HCT116 (cell line): ENCODE measurements at regions not wholly inside any gene's neighbourhood (a gene's known extent, or its start where the extent isn't known, plus 50 kb on each side); places are given as distances from the start of the nearest gene placed in this dataset.

Source experiments
- ATAC-seq: fragments of 200-7000 bp; cut with Tn5 transposase; 2 replicates; pipeline ENCODE4 v1.9.1; 2020; ENCODE audit warnings: mild to moderate bottlenecking, moderate library complexity
- BruUV-seq: library from RNA; stranded (reverse); fragments of 400-500 nt; replicated peaks from 2 replicates; lab custom pipeline; 2021; lab: Mats Ljungman, UMichigan
- CTCF ChIA-PET: fragments of 300-600 bp; sonication (Branson Sonifier 250); formaldehyde crosslinking; loops from one replicate; lab custom pipeline; 2021; ENCODE audit warnings: antibody characterized with exemption; lab: Charles Lee
- POLR2A ChIA-PET: fragments of 300-600, 350-600 bp; sonication (Branson Sonifier 250); formaldehyde crosslinking; loops from one replicate; lab custom pipeline; 2021; ENCODE audit warnings: antibody characterized with exemption; lab: Charles Lee
- RAD21 ChIA-PET, 2 experiments: fragments of 300-600 bp; sonication (Branson Sonifier 250); formaldehyde crosslinking; loops; one replicate each; lab custom pipeline; 2023; ENCODE audit warnings: low total read pairs in 2 of 2; ENCODE audit not compliant: uncharacterized antibody in 2 of 2, unreplicated experiment in 2 of 2, low non-redundant PET in 1 of 2; lab: Charles Lee
- DNase-seq: peaks from one replicate; pipeline ENCODE4 v3.0.0-alpha.2; 2010; ENCODE audit warnings: low read depth, low spot score
- H2AFZ ChIP-seq: fragments of 200-600 bp; shearing (Covaris generic), sonication (generic); 2 replicates; pipeline ENCODE4 v1.6.1; 2017; ENCODE audit warnings: low read depth, mixed run types, mixed read lengths, antibody characterized with exemption, low read length; ENCODE audit not compliant: poor library complexity, severe bottlenecking
- H3K27ac ChIP-seq: 2 replicates; pipeline ENCODE4 v1.5.1; 2012; ENCODE audit warnings: low read depth, low read length
- H3K27me3 ChIP-seq: fragments of 200-600 bp; sonication (generic); 2 replicates; pipeline ENCODE4 v1.6.1; 2016; ENCODE audit warnings: mixed run types, low read length, mixed read lengths; ENCODE audit not compliant: insufficient read depth
- H3K36me3 ChIP-seq, 2 experiments: fragments of 200-500 bp in 1 of 2; fragments of 200-600 bp in 1 of 2; sonication (Bioruptor generic) in 1 of 2; sonication (generic) in 1 of 2; 2 replicates each; pipeline versions ENCODE4 v1.5.1 to v1.6.1; 2014 to 2016; ENCODE audit warnings: low read length in 2 of 2, inconsistent platforms in 1 of 2, mixed read lengths in 1 of 2, mixed run types in 1 of 2; ENCODE audit not compliant: insufficient read depth in 2 of 2, control insufficient read depth in 1 of 2
- H3K4me1 ChIP-seq, 2 experiments: fragments of 200-600 bp in 1 of 2; sonication (generic) in 1 of 2; 2 replicates each; pipeline versions ENCODE4 v1.5.1 to v1.6.1; 2012 to 2017; ENCODE audit warnings: low read length in 2 of 2, inconsistent platforms in 1 of 2, mild to moderate bottlenecking in 1 of 2, mixed read lengths in 1 of 2, mixed run types in 1 of 2, moderate library complexity in 1 of 2; ENCODE audit not compliant: insufficient read depth in 2 of 2, control insufficient read depth in 1 of 2
- H3K4me2 ChIP-seq: fragments of 200-600 bp; sonication (generic); 2 replicates; pipeline ENCODE4 v1.6.1; 2017; ENCODE audit warnings: mixed run types, low read length, mixed read lengths
- H3K4me3 ChIP-seq, 2 experiments: fragments of 200-600 bp in 1 of 2; sonication (generic) in 1 of 2; replicated peaks in 1 of 2; 2 replicates each; pipeline ENCODE4 v1.5.1; 2011 to 2016; ENCODE audit warnings: low read length in 2 of 2, control low read depth in 1 of 2, low read depth in 1 of 2, mild to moderate bottlenecking in 1 of 2, mixed read lengths in 1 of 2, mixed run types in 1 of 2
- H3K79me2 ChIP-seq: fragments of 200-600 bp; sonication (generic); 2 replicates; pipeline ENCODE4 v1.6.1; 2017; ENCODE audit warnings: mild to moderate bottlenecking, mixed run types, low read length, moderate library complexity, mixed read lengths; ENCODE audit not compliant: insufficient read depth
- H3K9ac ChIP-seq: fragments of 200-600 bp; sonication (generic); 2 replicates; pipeline ENCODE4 v1.6.1; 2016; ENCODE audit warnings: low read length, mixed read lengths
- H3K9me2 ChIP-seq: fragments of 200-600 bp; sonication (generic), shearing (Covaris generic); 2 replicates; pipeline ENCODE4 v1.6.1; 2017; ENCODE audit warnings: mixed run types, mild to moderate bottlenecking, moderate library complexity; ENCODE audit not compliant: insufficient read depth
- H3K9me3 ChIP-seq, 2 experiments: fragments of 200-500 bp in 1 of 2; fragments of 200-600 bp in 1 of 2; sonication (Bioruptor generic) in 1 of 2; sonication (generic) in 1 of 2; 2 replicates each; pipeline ENCODE4 v1.6.1; 2014 to 2017; ENCODE audit warnings: low read length in 2 of 2, mixed read lengths in 2 of 2, inconsistent platforms in 1 of 2, low read depth in 1 of 2, mild to moderate bottlenecking in 1 of 2, mixed run types in 1 of 2, moderate library complexity in 1 of 2; ENCODE audit not compliant: control insufficient read depth in 1 of 2, insufficient read depth in 1 of 2
- H4K20me1 ChIP-seq: fragments of 200-600 bp; sonication (generic), shearing (Covaris generic); 2 replicates; pipeline ENCODE4 v1.6.1; 2017; ENCODE audit warnings: mixed run types, mild to moderate bottlenecking, moderate library complexity; ENCODE audit not compliant: insufficient read depth
- CBX3 ChIP-seq: IDR thresholded peaks from 2 replicates; pipeline ENCODE4 v1.6.1; 2012; ENCODE audit warnings: low read depth
- EZH2phosphoT487 ChIP-seq: fragments of 200-600 bp; IDR thresholded peaks from 2 replicates; pipeline ENCODE4 v1.6.1; 2018; ENCODE audit warnings: antibody characterized with exemption, borderline replicate concordance
- POLR2A ChIP-seq: IDR thresholded peaks from 2 replicates; pipeline ENCODE4 v1.7.0; 2011; ENCODE audit warnings: borderline replicate concordance; ENCODE audit not compliant: insufficient read depth, insufficient read length; ENCODE audit errors: extremely low read depth
- RAD21 ChIP-seq: IDR thresholded peaks from 2 replicates; pipeline ENCODE4 v1.6.1; 2012; ENCODE audit warnings: low read depth, mild to moderate bottlenecking
- SP1 ChIP-seq: IDR thresholded peaks from 2 replicates; pipeline ENCODE4 v1.6.1; 2012; ENCODE audit warnings: low read depth
- YY1 ChIP-seq: IDR thresholded peaks from 2 replicates; pipeline ENCODE4 v1.6.1; 2011; ENCODE audit warnings: low read length, low read depth, moderate library complexity, mild to moderate bottlenecking; ENCODE audit not compliant: insufficient replicate concordance; ENCODE audit errors: extremely low read depth
- intact Hi-C: fragments of 100-400 bp; cut with micrococcal nuclease; formaldehyde crosslinking; loops from 2 replicates; pipeline ENCODE4 v1.10.0; 2022

GRCh38 chr15:31792611-31793199 lies 237.6 kb upstream of the CHRNA7 start:
- Histone ChIP-seq H3K79me2 (no peaks in the 10 kb centered on the region), H3K4me3 (no peak overlapping the region), H2AFZ (no peak overlapping the region), H4K20me1 (no peaks in the 10 kb centered on the region), H3K9ac (no peak overlapping the region), H3K4me1 (no peaks in the 10 kb centered on the region), H3K27ac (no peak overlapping the region), H3K9me2 (no peaks in the 10 kb centered on the region), H3K36me3 (no peaks in the 10 kb centered on the region), H3K27me3 (no peaks in the 10 kb centered on the region), H3K9me3 (no peaks in the 10 kb centered on the region), H3K4me2 (no peak overlapping the region)
- intact Hi-C loops, result no loop called here
- POLR2A ChIA-PET, result no interaction called here
- RAD21 ChIA-PET, result no interaction called here
- no peak for DNase-seq
- no peak for ATAC-seq
- BruUV-seq, result no TSS peak
- TF ChIP-seq SP1, result no peak
- TF ChIP-seq EZH2phosphoT487, result no peak
- no peak for TF ChIP-seq POLR2A
- CTCF ChIA-PET, result no interaction called here

- CTCF ChIA-PET, result no interaction called here
- Histone ChIP-seq H3K9ac (no peak overlapping the region), H3K27ac (no peak overlapping the region), H3K4me2 (no peak overlapping the region), H3K79me2 (no peaks in the 10 kb centered on the region), H3K9me3 (no peaks in the 10 kb centered on the region), H3K27me3 (no peaks in the 10 kb centered on the region), H2AFZ (no peak overlapping the region), H3K4me1 (peaks cover 3 to 8% of the 10 kb centered on the region in 2 experiments; a peak in 2 of 4 replicates), H3K4me3 (no peak overlapping the region), H3K36me3 (no peaks in the 10 kb centered on the region), H4K20me1 (no peaks in the 10 kb centered on the region), H3K9me2 (no peaks in the 10 kb centered on the region)
- no peak for ATAC-seq
- intact Hi-C loops, result no loop called here
- BruUV-seq, result no TSS peak
- RAD21 ChIA-PET, result no interaction called here
- no peak for DNase-seq
- TF ChIP-seq CBX3 (no peak), RAD21 (no peak), YY1 (no peak)
- POLR2A ChIA-PET, result no interaction called here
Measured at GRCh38 chr15:31799319-31799714, 231.0 kb upstream of the CHRNA7 start.
